IMR-90 (cell line): ENCODE measurements at regions not wholly inside any gene's neighbourhood (a gene's known extent, or its start where the extent isn't known, plus 50 kb on each side); places are given as distances from the start of the nearest gene placed in this dataset.

Source experiments
- ATAC-seq: fragments of 200-7000 bp; cut with Tn5 transposase; 2 replicates; pipeline ENCODE4 v1.9.1; 2020; ENCODE audit warnings: low read depth, mild to moderate bottlenecking, moderate library complexity
- BruUV-seq: library from RNA; stranded (reverse); fragments of 400-500 nt; replicated peaks from 2 replicates; lab custom pipeline; 2021; lab: Mats Ljungman, UMichigan
- CTCF ChIA-PET: fragments of 300-600 bp; formaldehyde crosslinking; extraction: SDS; loops from one replicate; lab custom pipeline; 2021; ENCODE audit warnings: antibody characterized with exemption; lab: Yijun Ruan, JAX
- POLR2A ChIA-PET: fragments of 300-600 bp; sonication (Branson Sonifier 250); formaldehyde crosslinking; loops from one replicate; lab custom pipeline; 2022; ENCODE audit warnings: antibody characterized with exemption; ENCODE audit not compliant: unreplicated experiment; lab: Charles Lee
- DNase-seq: peaks from one replicate; pipeline ENCODE4 v3.0.0; 2013
- H2AFZ ChIP-seq: replicated peaks from 2 replicates; pipeline ENCODE3; 2013; ENCODE audit warnings: low read length, mild to moderate bottlenecking; ENCODE audit not compliant: poor library complexity
- H2AK5ac ChIP-seq: 2 replicates; pipeline ENCODE4 v1.6.1; 2013; ENCODE audit warnings: low read depth, low read length, inconsistent platforms
- H2AK9ac ChIP-seq: replicated peaks from 2 replicates; pipeline ENCODE3; 2013; ENCODE audit warnings: mild to moderate bottlenecking, low read depth, low read length, moderate library complexity; ENCODE audit not compliant: poor library complexity
- H2BK120ac ChIP-seq: 2 replicates; pipeline ENCODE4 v1.6.1; 2013; ENCODE audit warnings: low read depth, low read length, inconsistent platforms
- H2BK15ac ChIP-seq: 3 replicates; pipeline ENCODE4 v1.6.1; 2013; ENCODE audit warnings: low read depth, low read length, inconsistent platforms
- H2BK20ac ChIP-seq: 2 replicates; pipeline ENCODE4 v1.6.1; 2013; ENCODE audit warnings: low read depth, mild to moderate bottlenecking, inconsistent platforms, low read length, moderate library complexity
- H2BK5ac ChIP-seq: 2 replicates; pipeline ENCODE4 v1.6.1; 2013; ENCODE audit warnings: mild to moderate bottlenecking, low read depth, low read length, inconsistent platforms; ENCODE audit not compliant: poor library complexity, severe bottlenecking
- H3K14ac ChIP-seq: replicated peaks from 2 replicates; pipeline ENCODE4 v1.6.1; 2013; ENCODE audit warnings: low read depth, low read length, inconsistent platforms
- H3K18ac ChIP-seq: 2 replicates; pipeline ENCODE4 v1.6.1; 2013; ENCODE audit warnings: low read depth, low read length, control low read depth
- H3K23ac ChIP-seq: 2 replicates; pipeline ENCODE4 v1.6.1; 2013; ENCODE audit warnings: low read depth, low read length, inconsistent platforms
- H3K27ac ChIP-seq: 2 replicates; pipeline ENCODE4 v1.5.1; 2013; ENCODE audit warnings: mild to moderate bottlenecking, control low read depth, low read length; ENCODE audit not compliant: insufficient read depth
- H3K27me3 ChIP-seq: 2 replicates; pipeline ENCODE4 v1.6.1; 2013; ENCODE audit warnings: low read length; ENCODE audit not compliant: control insufficient read depth, insufficient read depth
- H3K36me3 ChIP-seq: 2 replicates; pipeline ENCODE4 v1.6.1; 2013; ENCODE audit warnings: low read length, mixed read lengths; ENCODE audit not compliant: control insufficient read depth, insufficient read depth
- H3K4ac ChIP-seq: 2 replicates; pipeline ENCODE4 v1.6.1; 2013; ENCODE audit warnings: low read depth, low read length, inconsistent platforms
- H3K4me1 ChIP-seq: 2 replicates; pipeline ENCODE4 v1.6.1; 2013; ENCODE audit warnings: low read length, mixed read lengths; ENCODE audit not compliant: control insufficient read depth, insufficient read depth
- H3K4me2 ChIP-seq: 2 replicates; pipeline ENCODE4 v1.6.1; 2013; ENCODE audit warnings: low read depth, mild to moderate bottlenecking, control low read depth, low read length, moderate library complexity
- H3K4me3 ChIP-seq: 2 replicates; pipeline ENCODE4 v1.5.1; 2013; ENCODE audit warnings: low read depth, mild to moderate bottlenecking, control low read depth, low read length, moderate library complexity; ENCODE audit not compliant: insufficient read depth
- H3K56ac ChIP-seq: 2 replicates; pipeline ENCODE4 v1.6.1; 2013; ENCODE audit warnings: low read length, inconsistent platforms; ENCODE audit not compliant: insufficient read depth; ENCODE audit errors: extremely low read depth
- H3K79me1 ChIP-seq, 2 experiments: 2 replicates each; pipeline ENCODE4 v1.6.1; 2013; ENCODE audit warnings: low read length in 2 of 2, inconsistent platforms in 1 of 2, low read depth in 1 of 2
- H3K9ac ChIP-seq: 2 replicates; pipeline ENCODE4 v1.6.1; 2013; ENCODE audit warnings: low read depth, low read length, control low read depth
- H3K9me1 ChIP-seq: 2 replicates; pipeline ENCODE4 v1.6.1; 2013; ENCODE audit warnings: low read length, inconsistent platforms; ENCODE audit not compliant: insufficient read depth
- H3K9me3 ChIP-seq: 2 replicates; pipeline ENCODE4 v1.6.1; 2013; ENCODE audit warnings: low read length; ENCODE audit not compliant: control insufficient read depth, insufficient read depth
- H4K20me1 ChIP-seq: 2 replicates; pipeline ENCODE4 v1.6.1; 2013; ENCODE audit warnings: low read length, inconsistent platforms; ENCODE audit not compliant: insufficient read depth
- H4K5ac ChIP-seq: 2 replicates; pipeline ENCODE4 v1.6.1; 2013; ENCODE audit warnings: mild to moderate bottlenecking, low read depth, low read length, control low read depth
- H4K8ac ChIP-seq, 2 experiments: 2 replicates each; pipeline ENCODE4 v1.6.1; 2013; ENCODE audit warnings: low read depth in 2 of 2, low read length in 2 of 2, control low read depth in 1 of 2, inconsistent platforms in 1 of 2
- H4K91ac ChIP-seq: 2 replicates; pipeline ENCODE4 v1.6.1; 2013; ENCODE audit warnings: low read depth, low read length, inconsistent platforms; ENCODE audit not compliant: insufficient read depth
- CHD1 ChIP-seq: IDR thresholded peaks from 2 replicates; pipeline ENCODE4 v1.6.1; 2012; ENCODE audit warnings: low read depth, low read length, improper control_type of control experiment
- MAZ ChIP-seq: IDR thresholded peaks from 2 replicates; pipeline ENCODE4 v1.6.1; 2012; ENCODE audit warnings: low read depth, mild to moderate bottlenecking, low read length, improper control_type of control experiment, moderate library complexity, borderline replicate concordance
- NFE2L2 ChIP-seq: fragments of 150-350 bp; IDR thresholded peaks from 2 replicates; pipeline ENCODE4 v1.6.1; 2016; ENCODE audit warnings: low read depth, mild to moderate bottlenecking, low read length
- POLR2A ChIP-seq: IDR thresholded peaks from 2 replicates; pipeline ENCODE4 v1.6.1; 2012; ENCODE audit warnings: mild to moderate bottlenecking, low read depth, low read length
- RAD21 ChIP-seq: IDR thresholded peaks from 2 replicates; pipeline ENCODE4 v1.6.1; 2012; ENCODE audit warnings: low read length, improper control_type of control experiment
- RCOR1 ChIP-seq: IDR thresholded peaks from 2 replicates; pipeline ENCODE4 v1.6.1; 2012; ENCODE audit warnings: mild to moderate bottlenecking, low read length, improper control_type of control experiment; ENCODE audit not compliant: insufficient replicate concordance
- RFX5 ChIP-seq: IDR thresholded peaks from 2 replicates; pipeline ENCODE4 v1.8.0; 2012; ENCODE audit warnings: low read depth, mild to moderate bottlenecking, low read length, moderate library complexity
- SMC3 ChIP-seq: fragments of 150-350 bp; IDR thresholded peaks from 2 replicates; pipeline ENCODE4 v1.6.1; 2016; ENCODE audit warnings: low read depth, mild to moderate bottlenecking, antibody characterized with exemption, low read length, moderate library complexity
- USF2 ChIP-seq: fragments of 150-350 bp; IDR thresholded peaks from 2 replicates; pipeline ENCODE4 v1.6.1; 2017; ENCODE audit warnings: mild to moderate bottlenecking, antibody characterized with exemption, low read length, low read depth
- dilution Hi-C: fragments of 300-500 bp; cut with HindIII; formaldehyde crosslinking; loops from one replicate; pipeline ENCODE4 v1.14.3; 2018; ENCODE audit warnings: low sequenced_read_pairs; ENCODE audit not compliant: unreplicated experiment
- in situ Hi-C: fragments of 300-500 bp; cut with MboI; formaldehyde crosslinking; loops from 3 replicates; pipeline ENCODE4 v1.14.3; 2019; ENCODE audit warnings: low sequenced_read_pairs, inconsistent platforms, mixed read lengths
- intact Hi-C: fragments of 100-400 bp; cut with micrococcal nuclease; formaldehyde crosslinking; loops from 2 replicates; pipeline ENCODE4 v1.10.0; 2022

GRCh38 chr13:60689571-60689970 is 292.6 kb downstream of the TDRD3 start:
- Histone ChIP-seq H2BK20ac (no peak overlapping the region), H4K20me1 (no peaks in the 10 kb centered on the region), H3K27me3 (no peaks in the 10 kb centered on the region), H3K9me1 (no peaks in the 10 kb centered on the region), H2BK120ac (no peak overlapping the region), H3K4me1 (no peaks in the 10 kb centered on the region), H2BK15ac (no peak overlapping the region), H3K14ac (no peak overlapping the region), H2AK5ac (no peak overlapping the region), H2BK5ac (no peak overlapping the region), H3K23ac (no peak overlapping the region), H3K4ac (no peak overlapping the region), H3K9me3 (no peaks in the 10 kb centered on the region), H3K4me3 (no peak overlapping the region), H3K27ac (no peak overlapping the region), H3K79me1 (no peaks in the 10 kb centered on the region), H2AK9ac (no peak overlapping the region), H2AFZ (no peak overlapping the region), H3K56ac (no peak overlapping the region), H4K8ac (no peak overlapping the region), H3K9ac (no peak overlapping the region), H4K91ac (no peak overlapping the region), H3K4me2 (no peak overlapping the region), H3K18ac (no peak overlapping the region), H4K5ac (no peak overlapping the region), H3K36me3 (no peaks in the 10 kb centered on the region)
- in situ Hi-C loops = no loop called here
- ATAC-seq (no peak), DNase-seq (no peak)
- BruUV-seq = no TSS peak
- POLR2A ChIA-PET = no interaction called here
- dilution Hi-C loops = no loop called here
- no peak for TF ChIP-seq RCOR1
- no peak for TF ChIP-seq RFX5
- TF ChIP-seq MAZ = no peak
- TF ChIP-seq CHD1 = no peak
- no peak for TF ChIP-seq POLR2A
- no peak for TF ChIP-seq SMC3
- no peak for TF ChIP-seq USF2
- no peak for TF ChIP-seq NFE2L2
- TF ChIP-seq RAD21 = no peak
- intact Hi-C loops = no loop called here
- CTCF ChIA-PET = no interaction called here
